ENCODE measurements at regions not wholly inside any gene's neighbourhood (a gene's known extent, or its start where the extent isn't known, plus 50 kb on each side); places are given as distances from the start of the nearest gene placed in this dataset.
A peak's percentile ranks its signal among the peaks of the same experiment; 100 is the strongest.

- Histone ChIP-seq H3K4me3 (ENCODE audit: low read depth in 1 of 3, low read length in 3 of 3) (no peak overlapping the region), H3K27me3 (ENCODE audit: control insufficient read depth in 3 of 3, insufficient read depth in 3 of 3, low read length in 3 of 3) (peaks cover 0 to 33% (median 2%) of the 10 kb centered on the region in 3 donors), H3K4me1 (ENCODE audit: control insufficient read depth in 3 of 3, insufficient read depth in 2 of 3, low read depth in 1 of 3, low read length in 2 of 3) (peaks cover 3 to 85% (median 20%) of the 10 kb centered on the region in 3 donors), H3K36me3 (ENCODE audit: control insufficient read depth in 3 of 3, insufficient read depth in 2 of 3, low read depth in 1 of 3, low read length in 3 of 3) (no peaks in the 10 kb centered on the region), H3K27ac (ENCODE audit: low read depth in 1 of 3, low read length in 2 of 3) (peak overlapping the region in 1 of 3 donors; percentile 74), H3K9me3 (ENCODE audit: control insufficient read depth in 2 of 2, insufficient read depth in 1 of 2, low read depth in 1 of 2, low read length in 1 of 2) (peaks cover 0 to 5% of the 10 kb centered on the region in 2 donors)
- FAIRE-seq, result no peak
- 60 to 83% (median 75%) methylated on average over 6 of the region's 6 CpGs for WGBS, 3 donors
- DNase-seq, result peak; percentile 58 to 63
Observed at GRCh38 chr14:100668352-100668751, 58.3 kb upstream of the DLK1 start.

- peaks cover 0 to 4% of the 10 kb centered on the region in 2 donors for H3K9me3 ChIP-seq (ENCODE audit: control insufficient read depth in 2 of 2, insufficient read depth in 1 of 2, low read depth in 1 of 2, low read length in 1 of 2)
- H3K27ac ChIP-seq (ENCODE audit: low read depth in 1 of 3, low read length in 2 of 3), result peak overlapping the region in 1 of 3 donors; percentile 74
- H3K36me3 ChIP-seq (ENCODE audit: control insufficient read depth in 3 of 3, insufficient read depth in 2 of 3, low read depth in 1 of 3, low read length in 3 of 3), result no peaks in the 10 kb centered on the region
- FAIRE-seq, result no peak
- WGBS, 3 donors, result 61 to 65% (median 61%) methylated on average over 9 of the region's 9 CpGs
- peaks cover 0 to 38% (median 2%) of the 10 kb centered on the region in 3 donors for H3K27me3 ChIP-seq (ENCODE audit: control insufficient read depth in 3 of 3, insufficient read depth in 3 of 3, low read length in 3 of 3)
- no peak overlapping the region for H3K4me3 ChIP-seq (ENCODE audit: low read depth in 1 of 3, low read length in 3 of 3)
- H3K4me1 ChIP-seq (ENCODE audit: control insufficient read depth in 3 of 3, insufficient read depth in 2 of 3, low read depth in 1 of 3, low read length in 2 of 3), result peaks cover 3 to 84% (median 20%) of the 10 kb centered on the region in 3 donors
- DNase-seq, result no peak
Observed at GRCh38 chr14:100669011-100669412, 57.7 kb upstream of the DLK1 start.

DNA sequence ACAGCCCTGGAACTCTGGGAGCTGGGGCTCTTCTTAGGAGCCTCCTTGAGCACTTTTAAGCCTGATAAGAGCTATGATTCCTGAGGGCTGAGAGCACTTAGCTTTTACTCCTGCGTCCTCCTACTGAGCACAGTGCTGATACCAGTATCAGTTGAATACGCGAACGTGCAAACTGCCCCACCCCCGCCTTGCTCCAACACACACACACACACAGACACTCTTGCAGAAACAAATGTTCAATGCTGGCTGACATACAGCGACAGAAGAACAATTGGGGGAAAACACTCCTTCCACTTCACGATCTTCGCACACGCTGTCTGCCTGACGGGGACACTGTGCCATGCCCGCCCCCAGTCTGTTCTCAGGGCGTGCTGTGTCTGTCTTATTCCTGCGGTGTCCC lies 57.2 kb upstream of the DLK1 start:
- Histone ChIP-seq H3K36me3 (ENCODE audit: control insufficient read depth in 3 of 3, insufficient read depth in 2 of 3, low read depth in 1 of 3, low read length in 3 of 3) (no peaks in the 10 kb centered on the region), H3K27ac (ENCODE audit: low read depth in 1 of 3, low read length in 2 of 3) (peak overlapping the region in 1 of 3 donors; percentile 74), H3K27me3 (ENCODE audit: control insufficient read depth in 3 of 3, insufficient read depth in 3 of 3, low read length in 3 of 3) (peaks cover 0 to 38% (median 2%) of the 10 kb centered on the region in 3 donors), H3K4me3 (ENCODE audit: low read depth in 1 of 3, low read length in 3 of 3) (no peak overlapping the region), H3K9me3 (ENCODE audit: control insufficient read depth in 2 of 2, insufficient read depth in 1 of 2, low read depth in 1 of 2, low read length in 1 of 2) (peaks cover 0 to 6% of the 10 kb centered on the region in 2 donors), H3K4me1 (ENCODE audit: control insufficient read depth in 3 of 3, insufficient read depth in 2 of 3, low read depth in 1 of 3, low read length in 2 of 3) (peaks cover 3 to 81% (median 20%) of the 10 kb centered on the region in 3 donors)
- FAIRE-seq (no peak), DNase-seq (peak in 1 of 2 donors; percentile 62)
- 22 to 41% (median 37%) methylated on average over 13 of the region's 13 CpGs for WGBS, 3 donors

GRCh38 chr14:100670017-100670752 lies 56.5 kb upstream of the DLK1 start:
- FAIRE-seq (no peak), DNase-seq (no peak)
- WGBS, 3 donors, result 16 to 42% (median 28%) methylated on average over 11 of the region's 11 CpGs
- Histone ChIP-seq H3K27me3 (ENCODE audit: control insufficient read depth in 3 of 3, insufficient read depth in 3 of 3, low read length in 3 of 3) (peaks cover 0 to 38% (median 2%) of the 10 kb centered on the region in 3 donors), H3K9me3 (ENCODE audit: control insufficient read depth in 2 of 2, insufficient read depth in 1 of 2, low read depth in 1 of 2, low read length in 1 of 2) (peaks cover 0 to 6% of the 10 kb centered on the region in 2 donors), H3K4me1 (ENCODE audit: control insufficient read depth in 3 of 3, insufficient read depth in 2 of 3, low read depth in 1 of 3, low read length in 2 of 3) (peaks cover 3 to 78% (median 17%) of the 10 kb centered on the region in 3 donors), H3K4me3 (ENCODE audit: low read depth in 1 of 3, low read length in 3 of 3) (no peak overlapping the region), H3K27ac (ENCODE audit: low read depth in 1 of 3, low read length in 2 of 3) (peak overlapping the region in 1 of 3 donors; percentile 74), H3K36me3 (ENCODE audit: control insufficient read depth in 3 of 3, insufficient read depth in 2 of 3, low read depth in 1 of 3, low read length in 3 of 3) (no peaks in the 10 kb centered on the region)

DNA sequence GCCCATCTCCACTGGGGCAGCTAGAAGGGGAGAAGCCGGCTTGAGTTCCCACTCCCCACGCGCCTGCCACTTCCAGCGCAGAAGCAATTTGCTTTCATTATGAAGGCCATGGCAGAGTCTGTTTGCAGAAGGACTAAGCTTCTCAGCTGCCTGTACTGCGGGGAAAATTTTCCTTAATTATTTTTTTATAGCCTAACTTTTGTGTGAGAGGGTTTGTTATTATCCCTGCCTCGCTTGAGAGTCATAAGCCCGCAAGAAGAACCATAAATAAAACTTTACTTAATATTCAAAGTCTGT lies 56.0 kb upstream of the DLK1 start:
- no peak overlapping the region for H3K4me3 ChIP-seq (ENCODE audit: low read depth in 1 of 3, low read length in 3 of 3)
- 15 to 48% (median 28%) methylated on average over 7 of the region's 7 CpGs for WGBS, 3 donors
- peaks cover 3 to 72% (median 16%) of the 10 kb centered on the region in 3 donors for H3K4me1 ChIP-seq (ENCODE audit: control insufficient read depth in 3 of 3, insufficient read depth in 2 of 3, low read depth in 1 of 3, low read length in 2 of 3)
- H3K27me3 ChIP-seq (ENCODE audit: control insufficient read depth in 3 of 3, insufficient read depth in 3 of 3, low read length in 3 of 3), result peaks cover 0 to 40% (median 2%) of the 10 kb centered on the region in 3 donors
- no peak for FAIRE-seq
- H3K9me3 ChIP-seq (ENCODE audit: control insufficient read depth in 2 of 2, insufficient read depth in 1 of 2, low read depth in 1 of 2, low read length in 1 of 2), result peaks cover 0 to 6% of the 10 kb centered on the region in 2 donors
- DNase-seq, result no peak
- no peaks in the 10 kb centered on the region for H3K36me3 ChIP-seq (ENCODE audit: control insufficient read depth in 3 of 3, insufficient read depth in 2 of 3, low read depth in 1 of 3, low read length in 3 of 3)
- no peak overlapping the region for H3K27ac ChIP-seq (ENCODE audit: low read depth in 1 of 3, low read length in 2 of 3)

DNA sequence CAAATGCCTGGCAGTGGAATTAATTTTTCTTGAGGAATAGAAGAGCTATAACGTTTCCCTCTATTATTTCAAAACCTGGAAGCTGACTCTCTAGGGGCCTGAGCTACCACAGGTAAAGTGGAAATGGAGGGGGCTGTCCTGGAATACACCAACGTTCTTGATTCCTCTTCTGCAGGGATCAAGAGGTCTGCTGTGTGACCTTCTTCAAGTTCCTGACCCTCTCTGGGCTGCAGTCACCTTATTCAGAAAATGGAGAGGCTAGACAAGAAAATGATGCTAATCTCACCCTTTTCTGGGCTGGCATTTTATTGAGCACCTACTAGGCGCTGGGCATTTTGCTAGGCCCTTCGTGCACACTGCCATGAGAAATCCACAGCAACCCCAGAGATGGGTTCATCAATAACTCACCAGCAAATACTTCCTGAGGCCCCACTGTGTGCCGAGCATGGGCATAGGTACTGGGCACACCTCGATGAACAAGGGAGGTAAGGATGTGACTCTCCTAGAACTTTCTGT lies 55.2 kb upstream of the DLK1 start:
- peaks cover 0 to 40% (median under 1%) of the 10 kb centered on the region in 3 donors for H3K27me3 ChIP-seq (ENCODE audit: control insufficient read depth in 3 of 3, insufficient read depth in 3 of 3, low read length in 3 of 3)
- DNase-seq, result no peak

GRCh38 chr14:100671906-100672305 lies 54.8 kb upstream of the DLK1 start:
- WGBS, 3 donors, result 72 to 84% (median 81%) methylated on average over 4 to 5 of the region's 5 CpGs
- FAIRE-seq (no peak), DNase-seq (no peak)
- Histone ChIP-seq H3K27ac (ENCODE audit: low read depth in 1 of 3, low read length in 2 of 3) (no peak overlapping the region), H3K4me1 (ENCODE audit: control insufficient read depth in 3 of 3, insufficient read depth in 2 of 3, low read depth in 1 of 3, low read length in 2 of 3) (peaks cover 3 to 70% (median 11%) of the 10 kb centered on the region in 3 donors), H3K36me3 (ENCODE audit: control insufficient read depth in 3 of 3, insufficient read depth in 2 of 3, low read depth in 1 of 3, low read length in 3 of 3) (no peaks in the 10 kb centered on the region), H3K9me3 (ENCODE audit: control insufficient read depth in 2 of 2, insufficient read depth in 1 of 2, low read depth in 1 of 2, low read length in 1 of 2) (peaks cover 0 to 6% of the 10 kb centered on the region in 2 donors), H3K27me3 (ENCODE audit: control insufficient read depth in 3 of 3, insufficient read depth in 3 of 3, low read length in 3 of 3) (peaks cover 0 to 40% (median 0%) of the 10 kb centered on the region in 3 donors), H3K4me3 (ENCODE audit: low read depth in 1 of 3, low read length in 3 of 3) (no peak overlapping the region)

More for the DNA sequence above, 55.2 kb upstream of the DLK1 start:
- Histone ChIP-seq H3K9me3 (ENCODE audit: control insufficient read depth in 2 of 2, insufficient read depth in 1 of 2, low read depth in 1 of 2, low read length in 1 of 2) (peaks cover 0 to 6% of the 10 kb centered on the region in 2 donors), H3K4me3 (ENCODE audit: low read depth in 1 of 3, low read length in 3 of 3) (no peak overlapping the region), H3K27ac (ENCODE audit: low read depth in 1 of 3, low read length in 2 of 3) (no peak overlapping the region), H3K4me1 (ENCODE audit: control insufficient read depth in 3 of 3, insufficient read depth in 2 of 3, low read depth in 1 of 3, low read length in 2 of 3) (peaks cover 3 to 71% (median 11%) of the 10 kb centered on the region in 3 donors), H3K36me3 (ENCODE audit: control insufficient read depth in 3 of 3, insufficient read depth in 2 of 3, low read depth in 1 of 3, low read length in 3 of 3) (no peaks in the 10 kb centered on the region)
- FAIRE-seq, result no peak
- 70 to 77% (median 70%) methylated on average over 6 of the region's 6 CpGs for WGBS, 3 donors

GRCh38 chr14:100673085-100673806 lies 53.4 kb upstream of the DLK1 start:
- FAIRE-seq, result no peak
- peaks cover 3 to 68% (median 6%) of the 10 kb centered on the region in 3 donors for H3K4me1 ChIP-seq (ENCODE audit: control insufficient read depth in 3 of 3, insufficient read depth in 2 of 3, low read depth in 1 of 3, low read length in 2 of 3)
- H3K27ac ChIP-seq (ENCODE audit: low read depth in 1 of 3, low read length in 2 of 3), result peak overlapping the region in 2 of 3 donors; percentile 40 to 73
- no peak overlapping the region for H3K4me3 ChIP-seq (ENCODE audit: low read depth in 1 of 3, low read length in 3 of 3)
- H3K36me3 ChIP-seq (ENCODE audit: control insufficient read depth in 3 of 3, insufficient read depth in 2 of 3, low read depth in 1 of 3, low read length in 3 of 3), result no peaks in the 10 kb centered on the region
- peaks cover 0 to 40% (median 0%) of the 10 kb centered on the region in 3 donors for H3K27me3 ChIP-seq (ENCODE audit: control insufficient read depth in 3 of 3, insufficient read depth in 3 of 3, low read length in 3 of 3)
- DNase-seq, result peak; percentile 69 to 88
- 28 to 39% (median 31%) methylated on average over 22 of the region's 22 CpGs for WGBS, 3 donors
- H3K9me3 ChIP-seq (ENCODE audit: control insufficient read depth in 2 of 2, insufficient read depth in 1 of 2, low read depth in 1 of 2, low read length in 1 of 2), result peaks cover 0 to 6% of the 10 kb centered on the region in 2 donors

Data from small intestine (tissue), 7 donors.